Colonic mucosa (tissue), 4 donors: ENCODE measurements at regions not wholly inside any gene's neighbourhood (a gene's known extent, or its start where the extent isn't known, plus 50 kb on each side); places are given as distances from the start of the nearest gene placed in this dataset.

Experiments used
- DNase-seq: peaks from one replicate; pipeline ENCODE4 v3.0.0-alpha.2; 2020
- H3K27ac ChIP-seq: fragments of 200-600 bp; one replicate; pipeline ENCODE4 v1.8.0; 2021
- H3K27me3 ChIP-seq: fragments of 200-600 bp; one replicate; pipeline ENCODE4 v1.8.0; 2021
- H3K36me3 ChIP-seq: fragments of 200-600 bp; one replicate; pipeline ENCODE4 v1.8.0; 2021
- H3K4me1 ChIP-seq: fragments of 200-600 bp; one replicate; pipeline ENCODE4 v1.8.0; 2021; ENCODE audit warnings: mild to moderate bottlenecking
- H3K4me3 ChIP-seq: fragments of 200-600 bp; one replicate; pipeline ENCODE4 v1.8.0; 2021
- H3K9ac ChIP-seq, 2 donors: one replicate each; pipeline ENCODE4 v1.7.0; 2013; ENCODE audit warnings: control low read depth in 2 of 2, low read depth in 2 of 2, low read length in 2 of 2
- H3K9me3 ChIP-seq: fragments of 200-600 bp; one replicate; pipeline ENCODE4 v1.8.0; 2021
- intact Hi-C: fragments of 100-400 bp; cut with DNase I; formaldehyde crosslinking; loops from one replicate; pipeline ENCODE4 v1.14.1; 2022
- TF ChIP-seq, protein P1 (sequence below): fragments of 200-600 bp; IDR thresholded peaks from one replicate; pipeline ENCODE4 v1.8.0; 2022; ENCODE audit warnings: antibody characterized with exemption, mild to moderate bottlenecking
- donor health status: healthy.
- donor health status: DM: no; HTN: no; CAD: no.
- donor health status: DM: no; HTN: no; CAD: no.

DNA sequence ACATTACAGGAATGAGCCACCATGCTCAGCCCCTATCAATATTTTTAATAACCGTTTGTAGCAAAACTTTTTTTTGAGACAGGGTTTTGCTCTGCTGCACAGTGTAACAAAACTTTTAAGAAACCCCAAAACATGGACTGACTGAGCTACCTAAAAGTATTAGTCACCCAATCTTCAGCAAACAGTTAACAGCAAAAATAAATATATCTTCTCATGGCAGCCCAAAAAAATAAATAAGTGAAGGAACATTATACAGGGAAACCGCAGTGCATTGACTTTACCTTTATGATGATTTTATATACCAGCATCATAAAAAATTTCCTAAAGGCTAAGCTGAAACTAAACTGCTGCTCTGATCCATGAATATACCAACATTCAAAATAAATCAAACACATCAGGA is 424.6 kb downstream of the METTL4 start:
- Histone ChIP-seq H3K36me3 (no peaks in the 10 kb centered on the region), H3K27ac (no peak overlapping the region), H3K27me3 (no peaks in the 10 kb centered on the region), H3K9ac (no peak overlapping the region), H3K4me3 (no peak overlapping the region), H3K9me3 (no peaks in the 10 kb centered on the region), H3K4me1 (no peaks in the 10 kb centered on the region)
- intact Hi-C loops = loop anchor here (10.0 kb wide), 1 partner anchor 58 kb away; no protein-coding TSS in a partner anchor
- no peak for DNase-seq
- TF ChIP-seq, protein P1, sequence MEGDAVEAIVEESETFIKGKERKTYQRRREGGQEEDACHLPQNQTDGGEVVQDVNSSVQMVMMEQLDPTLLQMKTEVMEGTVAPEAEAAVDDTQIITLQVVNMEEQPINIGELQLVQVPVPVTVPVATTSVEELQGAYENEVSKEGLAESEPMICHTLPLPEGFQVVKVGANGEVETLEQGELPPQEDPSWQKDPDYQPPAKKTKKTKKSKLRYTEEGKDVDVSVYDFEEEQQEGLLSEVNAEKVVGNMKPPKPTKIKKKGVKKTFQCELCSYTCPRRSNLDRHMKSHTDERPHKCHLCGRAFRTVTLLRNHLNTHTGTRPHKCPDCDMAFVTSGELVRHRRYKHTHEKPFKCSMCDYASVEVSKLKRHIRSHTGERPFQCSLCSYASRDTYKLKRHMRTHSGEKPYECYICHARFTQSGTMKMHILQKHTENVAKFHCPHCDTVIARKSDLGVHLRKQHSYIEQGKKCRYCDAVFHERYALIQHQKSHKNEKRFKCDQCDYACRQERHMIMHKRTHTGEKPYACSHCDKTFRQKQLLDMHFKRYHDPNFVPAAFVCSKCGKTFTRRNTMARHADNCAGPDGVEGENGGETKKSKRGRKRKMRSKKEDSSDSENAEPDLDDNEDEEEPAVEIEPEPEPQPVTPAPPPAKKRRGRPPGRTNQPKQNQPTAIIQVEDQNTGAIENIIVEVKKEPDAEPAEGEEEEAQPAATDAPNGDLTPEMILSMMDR = no peak

DNA sequence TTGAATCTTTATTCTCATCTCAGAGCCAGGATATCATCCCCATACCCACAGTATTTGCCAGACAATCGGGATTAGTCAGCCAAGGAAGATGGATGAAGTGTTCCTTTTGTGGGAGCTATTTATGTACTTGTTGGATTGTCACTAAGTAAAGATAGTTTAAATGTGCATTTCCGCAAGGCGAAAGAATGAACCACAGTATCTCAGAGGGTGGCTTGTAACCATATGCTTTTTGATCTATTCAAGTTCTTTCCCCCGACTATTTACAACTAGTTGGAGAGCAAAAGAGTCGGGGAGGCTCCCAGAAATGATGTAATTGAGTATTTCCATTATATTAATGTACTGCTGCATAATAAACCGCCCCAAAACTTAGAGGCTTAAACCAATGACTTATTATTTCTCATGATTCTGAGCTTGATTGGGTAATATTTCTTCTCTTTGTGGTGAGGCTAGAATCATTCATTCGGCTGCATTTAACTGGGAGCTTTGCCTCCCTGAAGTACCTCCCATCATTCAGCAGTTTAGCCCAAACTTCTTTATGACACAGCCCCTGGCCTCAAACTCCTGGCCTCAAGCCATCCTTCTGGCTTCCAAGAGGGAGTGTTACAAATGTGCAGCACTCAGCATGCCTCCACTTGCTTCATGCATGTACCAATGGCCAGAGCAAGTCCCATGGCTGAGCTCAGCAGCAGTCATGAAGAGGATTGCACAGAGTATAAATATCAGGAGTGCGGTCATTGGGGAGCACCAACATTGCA is 423.7 kb downstream of the METTL4 start:
- H3K27me3 ChIP-seq = no peaks in the 10 kb centered on the region
- intact Hi-C loops = loop anchor here (10.0 kb wide), 1 partner anchor 57 kb away; no protein-coding TSS in a partner anchor
- no peak overlapping the region for H3K9ac ChIP-seq
- H3K4me3 ChIP-seq = no peak overlapping the region
- H3K27ac ChIP-seq = no peak overlapping the region
- H3K4me1 ChIP-seq = no peaks in the 10 kb centered on the region
- DNase-seq = no peak
- TF ChIP-seq, protein P1 = no peak
- H3K9me3 ChIP-seq = no peaks in the 10 kb centered on the region
- no peaks in the 10 kb centered on the region for H3K36me3 ChIP-seq

- Histone ChIP-seq H3K27ac (no peak overlapping the region), H3K36me3 (no peaks in the 10 kb centered on the region), H3K4me3 (no peak overlapping the region), H3K4me1 (no peaks in the 10 kb centered on the region), H3K27me3 (no peaks in the 10 kb centered on the region), H3K9ac (no peak overlapping the region), H3K9me3 (no peaks in the 10 kb centered on the region)
- TF ChIP-seq, protein P1 = no peak
- intact Hi-C loops = loop anchor here (10.0 kb wide), 1 partner anchor 56 kb away; no protein-coding TSS in a partner anchor
- no peak for DNase-seq
These were observed 422.5 kb downstream of the METTL4 start for GRCh38 chr18:2148823-2149222.

DNA sequence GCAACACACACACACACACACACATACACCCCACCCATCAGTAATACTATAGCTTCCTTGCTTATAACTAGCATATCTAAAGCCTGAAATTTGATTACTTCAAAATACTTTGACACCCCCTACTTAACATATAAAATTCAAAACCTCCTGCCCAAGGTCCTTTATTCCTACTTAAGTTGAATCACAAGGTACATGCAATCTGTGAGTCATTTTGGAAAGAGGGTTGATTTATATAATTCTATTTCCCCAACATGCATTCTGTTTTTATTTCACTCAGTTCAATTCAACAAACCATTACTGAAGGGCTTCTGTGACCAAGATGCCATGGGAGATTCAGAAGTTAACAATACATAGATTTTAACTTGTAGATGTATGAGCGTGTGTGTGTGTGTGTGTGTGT is 420.7 kb downstream of the METTL4 start:
- Histone ChIP-seq H3K9me3 (no peaks in the 10 kb centered on the region), H3K36me3 (no peaks in the 10 kb centered on the region), H3K4me3 (no peak overlapping the region), H3K9ac (no peak overlapping the region), H3K27me3 (no peaks in the 10 kb centered on the region), H3K27ac (no peak overlapping the region), H3K4me1 (no peaks in the 10 kb centered on the region)
- intact Hi-C loops = no loop called here
- TF ChIP-seq, protein P1 = no peak
- DNase-seq = no peak

DNA sequence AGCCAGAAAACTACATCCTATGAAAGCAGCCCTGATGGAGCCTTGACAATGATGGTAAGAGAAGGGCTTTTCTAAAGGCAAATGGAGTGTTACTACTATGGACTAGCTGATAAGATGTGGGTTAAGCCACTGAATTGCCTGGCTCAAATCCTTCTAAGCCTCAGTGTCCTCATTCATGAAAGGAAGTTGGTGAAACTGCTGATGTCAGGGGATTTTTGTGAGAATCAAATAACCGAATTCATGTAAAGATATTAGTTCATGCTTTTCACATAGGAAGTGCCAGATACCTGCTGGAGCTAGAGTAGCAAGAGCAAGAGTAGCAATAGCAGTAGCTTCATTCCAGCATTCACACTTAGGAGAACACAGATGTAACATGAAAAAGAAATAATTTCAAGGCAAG is 417.0 kb downstream of the METTL4 start:
- no peak for DNase-seq
- no peaks in the 10 kb centered on the region for H3K9me3 ChIP-seq
- H3K27ac ChIP-seq = no peak overlapping the region
- no peak overlapping the region for H3K9ac ChIP-seq
- intact Hi-C loops = no loop called here
- H3K27me3 ChIP-seq = no peaks in the 10 kb centered on the region
- no peaks in the 10 kb centered on the region for H3K4me1 ChIP-seq
- TF ChIP-seq, protein P1 = no peak
- H3K36me3 ChIP-seq = no peaks in the 10 kb centered on the region
- no peak overlapping the region for H3K4me3 ChIP-seq
